H1 (cell line): ENCODE measurements at regions not wholly inside any gene's neighbourhood (a gene's known extent, or its start where the extent isn't known, plus 50 kb on each side); places are given as distances from the start of the nearest gene placed in this dataset.

Experiments used
- BCL11A ChIP-seq, 2 experiments: IDR thresholded peaks; one replicate each; pipeline ENCODE4 v1.6.1; 2011; ENCODE audit warnings: low read depth in 2 of 2, low read length in 2 of 2, mild to moderate bottlenecking in 2 of 2
- BRCA1 ChIP-seq: IDR thresholded peaks from 2 replicates; pipeline ENCODE4 v1.6.1; 2012; ENCODE audit warnings: low read depth, low read length, improper control_type of control experiment
- CBX5 ChIP-seq: fragments of 300-800, 300-1000 bp; sonication (generic); IDR thresholded peaks from 2 replicates; pipeline ENCODE4 v1.7.1; 2016; ENCODE audit warnings: antibody characterized with exemption, low read length, low read depth
- CREB1 ChIP-seq: IDR thresholded peaks from 2 replicates; pipeline ENCODE4 v1.6.1; 2012; ENCODE audit warnings: inconsistent platforms
- EZH2 ChIP-seq: fragments of 200-600 bp; sonication (generic); IDR thresholded peaks from 2 replicates; pipeline ENCODE4 v1.7.1; 2012; ENCODE audit warnings: low read depth, mild to moderate bottlenecking, moderate library complexity, low read length, inconsistent platforms; ENCODE audit not compliant: severe bottlenecking
- GABPA ChIP-seq: IDR thresholded peaks from 2 replicates; pipeline ENCODE4 v1.6.1; 2011; ENCODE audit warnings: mild to moderate bottlenecking, low read length, moderate library complexity, borderline replicate concordance; ENCODE audit not compliant: insufficient read depth
- HDAC2 ChIP-seq, 2 experiments: fragments of 300-600 bp in 1 of 2; sonication (generic) in 1 of 2; IDR thresholded peaks; 2 replicates each; pipeline ENCODE4 v1.6.1; 2011 to 2012; ENCODE audit warnings: low read depth in 2 of 2, low read length in 2 of 2, mild to moderate bottlenecking in 2 of 2, moderate library complexity in 2 of 2, borderline replicate concordance in 1 of 2, inconsistent platforms in 1 of 2
- SRF ChIP-seq: IDR thresholded peaks from 2 replicates; pipeline ENCODE4 v1.6.1; 2011; ENCODE audit warnings: mild to moderate bottlenecking, low read depth, low read length, moderate library complexity
- TF ChIP-seq, protein P1 (sequence below): fragments of 300-600 bp; sonication (generic); IDR thresholded peaks from 2 replicates; pipeline ENCODE4 v1.7.1; 2012; ENCODE audit warnings: low read length, moderate library complexity, mild to moderate bottlenecking, inconsistent platforms; ENCODE audit not compliant: insufficient replicate concordance
- TF ChIP-seq, protein P2 (sequence below): IDR thresholded peaks from 2 replicates; pipeline ENCODE4 v1.6.1; 2012; ENCODE audit warnings: low read length, inconsistent platforms

DNA sequence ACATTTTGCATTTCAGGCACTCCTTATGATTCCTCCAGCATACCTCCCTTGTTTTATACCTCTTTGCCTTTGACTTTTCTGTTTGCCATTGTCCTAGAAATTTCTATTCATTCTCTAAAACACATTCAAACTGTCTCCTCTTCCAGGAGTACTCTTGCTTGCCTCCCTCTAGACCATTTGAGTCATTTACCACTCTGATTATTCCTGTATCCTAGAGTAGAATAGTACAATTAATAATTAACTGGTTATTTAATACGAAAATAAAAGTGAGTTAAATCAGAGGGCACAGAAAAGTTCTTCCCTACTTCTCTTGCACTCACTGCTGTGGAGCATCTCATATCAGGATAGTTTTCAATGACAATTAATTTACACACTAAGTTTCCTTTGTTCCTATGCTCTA lies 290.2 kb upstream of the RORA start (continued):
- TF ChIP-seq, protein P1, sequence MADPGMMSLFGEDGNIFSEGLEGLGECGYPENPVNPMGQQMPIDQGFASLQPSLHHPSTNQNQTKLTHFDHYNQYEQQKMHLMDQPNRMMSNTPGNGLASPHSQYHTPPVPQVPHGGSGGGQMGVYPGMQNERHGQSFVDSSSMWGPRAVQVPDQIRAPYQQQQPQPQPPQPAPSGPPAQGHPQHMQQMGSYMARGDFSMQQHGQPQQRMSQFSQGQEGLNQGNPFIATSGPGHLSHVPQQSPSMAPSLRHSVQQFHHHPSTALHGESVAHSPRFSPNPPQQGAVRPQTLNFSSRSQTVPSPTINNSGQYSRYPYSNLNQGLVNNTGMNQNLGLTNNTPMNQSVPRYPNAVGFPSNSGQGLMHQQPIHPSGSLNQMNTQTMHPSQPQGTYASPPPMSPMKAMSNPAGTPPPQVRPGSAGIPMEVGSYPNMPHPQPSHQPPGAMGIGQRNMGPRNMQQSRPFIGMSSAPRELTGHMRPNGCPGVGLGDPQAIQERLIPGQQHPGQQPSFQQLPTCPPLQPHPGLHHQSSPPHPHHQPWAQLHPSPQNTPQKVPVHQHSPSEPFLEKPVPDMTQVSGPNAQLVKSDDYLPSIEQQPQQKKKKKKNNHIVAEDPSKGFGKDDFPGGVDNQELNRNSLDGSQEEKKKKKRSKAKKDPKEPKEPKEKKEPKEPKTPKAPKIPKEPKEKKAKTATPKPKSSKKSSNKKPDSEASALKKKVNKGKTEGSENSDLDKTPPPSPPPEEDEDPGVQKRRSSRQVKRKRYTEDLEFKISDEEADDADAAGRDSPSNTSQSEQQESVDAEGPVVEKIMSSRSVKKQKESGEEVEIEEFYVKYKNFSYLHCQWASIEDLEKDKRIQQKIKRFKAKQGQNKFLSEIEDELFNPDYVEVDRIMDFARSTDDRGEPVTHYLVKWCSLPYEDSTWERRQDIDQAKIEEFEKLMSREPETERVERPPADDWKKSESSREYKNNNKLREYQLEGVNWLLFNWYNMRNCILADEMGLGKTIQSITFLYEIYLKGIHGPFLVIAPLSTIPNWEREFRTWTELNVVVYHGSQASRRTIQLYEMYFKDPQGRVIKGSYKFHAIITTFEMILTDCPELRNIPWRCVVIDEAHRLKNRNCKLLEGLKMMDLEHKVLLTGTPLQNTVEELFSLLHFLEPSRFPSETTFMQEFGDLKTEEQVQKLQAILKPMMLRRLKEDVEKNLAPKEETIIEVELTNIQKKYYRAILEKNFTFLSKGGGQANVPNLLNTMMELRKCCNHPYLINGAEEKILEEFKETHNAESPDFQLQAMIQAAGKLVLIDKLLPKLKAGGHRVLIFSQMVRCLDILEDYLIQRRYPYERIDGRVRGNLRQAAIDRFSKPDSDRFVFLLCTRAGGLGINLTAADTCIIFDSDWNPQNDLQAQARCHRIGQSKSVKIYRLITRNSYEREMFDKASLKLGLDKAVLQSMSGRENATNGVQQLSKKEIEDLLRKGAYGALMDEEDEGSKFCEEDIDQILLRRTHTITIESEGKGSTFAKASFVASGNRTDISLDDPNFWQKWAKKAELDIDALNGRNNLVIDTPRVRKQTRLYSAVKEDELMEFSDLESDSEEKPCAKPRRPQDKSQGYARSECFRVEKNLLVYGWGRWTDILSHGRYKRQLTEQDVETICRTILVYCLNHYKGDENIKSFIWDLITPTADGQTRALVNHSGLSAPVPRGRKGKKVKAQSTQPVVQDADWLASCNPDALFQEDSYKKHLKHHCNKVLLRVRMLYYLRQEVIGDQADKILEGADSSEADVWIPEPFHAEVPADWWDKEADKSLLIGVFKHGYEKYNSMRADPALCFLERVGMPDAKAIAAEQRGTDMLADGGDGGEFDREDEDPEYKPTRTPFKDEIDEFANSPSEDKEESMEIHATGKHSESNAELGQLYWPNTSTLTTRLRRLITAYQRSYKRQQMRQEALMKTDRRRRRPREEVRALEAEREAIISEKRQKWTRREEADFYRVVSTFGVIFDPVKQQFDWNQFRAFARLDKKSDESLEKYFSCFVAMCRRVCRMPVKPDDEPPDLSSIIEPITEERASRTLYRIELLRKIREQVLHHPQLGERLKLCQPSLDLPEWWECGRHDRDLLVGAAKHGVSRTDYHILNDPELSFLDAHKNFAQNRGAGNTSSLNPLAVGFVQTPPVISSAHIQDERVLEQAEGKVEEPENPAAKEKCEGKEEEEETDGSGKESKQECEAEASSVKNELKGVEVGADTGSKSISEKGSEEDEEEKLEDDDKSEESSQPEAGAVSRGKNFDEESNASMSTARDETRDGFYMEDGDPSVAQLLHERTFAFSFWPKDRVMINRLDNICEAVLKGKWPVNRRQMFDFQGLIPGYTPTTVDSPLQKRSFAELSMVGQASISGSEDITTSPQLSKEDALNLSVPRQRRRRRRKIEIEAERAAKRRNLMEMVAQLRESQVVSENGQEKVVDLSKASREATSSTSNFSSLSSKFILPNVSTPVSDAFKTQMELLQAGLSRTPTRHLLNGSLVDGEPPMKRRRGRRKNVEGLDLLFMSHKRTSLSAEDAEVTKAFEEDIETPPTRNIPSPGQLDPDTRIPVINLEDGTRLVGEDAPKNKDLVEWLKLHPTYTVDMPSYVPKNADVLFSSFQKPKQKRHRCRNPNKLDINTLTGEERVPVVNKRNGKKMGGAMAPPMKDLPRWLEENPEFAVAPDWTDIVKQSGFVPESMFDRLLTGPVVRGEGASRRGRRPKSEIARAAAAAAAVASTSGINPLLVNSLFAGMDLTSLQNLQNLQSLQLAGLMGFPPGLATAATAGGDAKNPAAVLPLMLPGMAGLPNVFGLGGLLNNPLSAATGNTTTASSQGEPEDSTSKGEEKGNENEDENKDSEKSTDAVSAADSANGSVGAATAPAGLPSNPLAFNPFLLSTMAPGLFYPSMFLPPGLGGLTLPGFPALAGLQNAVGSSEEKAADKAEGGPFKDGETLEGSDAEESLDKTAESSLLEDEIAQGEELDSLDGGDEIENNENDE, result no peak
- TF ChIP-seq EZH2 (no peak), HDAC2 (IDR thresholded peaks at IDR 0.05; ENCODE audit: borderline replicate concordance in 1 of 2, low read depth in 2 of 2, low read length in 2 of 2) (no peak), CREB1 (no peak), BRCA1 (no peak), SRF (no peak), BCL11A (IDR thresholded peaks at IDR 0.05; ENCODE audit: low read depth in 2 of 2, low read length in 2 of 2) (no peak), CBX5 (no peak), GABPA (no peak)
- TF ChIP-seq, protein P2, sequence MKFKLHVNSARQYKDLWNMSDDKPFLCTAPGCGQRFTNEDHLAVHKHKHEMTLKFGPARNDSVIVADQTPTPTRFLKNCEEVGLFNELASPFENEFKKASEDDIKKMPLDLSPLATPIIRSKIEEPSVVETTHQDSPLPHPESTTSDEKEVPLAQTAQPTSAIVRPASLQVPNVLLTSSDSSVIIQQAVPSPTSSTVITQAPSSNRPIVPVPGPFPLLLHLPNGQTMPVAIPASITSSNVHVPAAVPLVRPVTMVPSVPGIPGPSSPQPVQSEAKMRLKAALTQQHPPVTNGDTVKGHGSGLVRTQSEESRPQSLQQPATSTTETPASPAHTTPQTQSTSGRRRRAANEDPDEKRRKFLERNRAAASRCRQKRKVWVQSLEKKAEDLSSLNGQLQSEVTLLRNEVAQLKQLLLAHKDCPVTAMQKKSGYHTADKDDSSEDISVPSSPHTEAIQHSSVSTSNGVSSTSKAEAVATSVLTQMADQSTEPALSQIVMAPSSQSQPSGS, result no peak
